RKO (cell line): ENCODE measurements at regions not wholly inside any gene's neighbourhood (a gene's known extent, or its start where the extent isn't known, plus 50 kb on each side); places are given as distances from the start of the nearest gene placed in this dataset.

Experiments used
- DNase-seq: peaks from one replicate; pipeline ENCODE4 v3.0.0-alpha.2; 2016; ENCODE audit warnings: low spot score

DNA sequence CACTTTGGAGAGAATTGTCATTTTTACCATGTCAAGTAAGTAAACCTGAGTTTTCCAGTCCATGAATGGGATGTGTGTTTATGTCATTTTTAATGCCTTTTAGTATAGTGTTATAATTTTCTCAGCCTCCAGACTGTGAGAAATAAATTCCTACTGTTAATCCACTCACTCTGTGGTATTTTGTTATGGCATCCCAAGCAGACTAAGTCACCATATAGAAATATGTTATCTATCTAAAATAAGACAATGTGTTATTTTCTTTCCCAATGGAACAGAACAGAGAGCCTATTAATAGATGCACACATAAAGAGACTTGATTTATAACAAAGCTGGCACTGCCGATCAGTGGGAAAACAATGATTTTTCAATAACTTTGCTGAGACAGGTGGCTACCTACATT, 70.2 kb upstream of the SLC4A11 start:
- no peak for DNase-seq

GRCh38 chr20:3307725-3308124, 68.7 kb upstream of the SLC4A11 start:
- no peak for DNase-seq

GRCh38 chr20:3307078-3307477, 68.1 kb upstream of the SLC4A11 start:
- DNase-seq = no peak

DNA sequence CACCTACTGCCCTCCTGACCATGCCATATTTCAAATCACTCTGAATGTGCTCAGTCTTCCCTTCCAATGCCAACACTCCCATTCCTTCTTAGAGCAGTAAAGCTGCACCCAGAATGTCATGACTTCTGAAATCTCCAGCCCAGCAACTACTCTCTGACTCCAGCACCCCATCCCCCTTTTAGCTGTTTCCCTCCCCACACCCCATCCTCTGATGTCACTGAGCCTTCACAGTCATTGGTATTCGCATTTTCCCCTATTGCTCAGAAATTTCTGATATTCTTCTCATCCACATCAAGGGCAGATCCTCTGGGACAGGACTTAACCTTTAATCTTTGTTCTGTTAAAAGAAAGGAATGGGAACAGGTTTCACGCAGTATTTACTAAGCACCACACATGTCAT, 67.1 kb upstream of the SLC4A11 start:
- no peak for DNase-seq

GRCh38 chr20:3304456-3304855, 65.5 kb upstream of the SLC4A11 start:
- no peak for DNase-seq

GRCh38 chr20:3297079-3297378, 58.0 kb upstream of the SLC4A11 start:
- DNase-seq = no peak

DNA sequence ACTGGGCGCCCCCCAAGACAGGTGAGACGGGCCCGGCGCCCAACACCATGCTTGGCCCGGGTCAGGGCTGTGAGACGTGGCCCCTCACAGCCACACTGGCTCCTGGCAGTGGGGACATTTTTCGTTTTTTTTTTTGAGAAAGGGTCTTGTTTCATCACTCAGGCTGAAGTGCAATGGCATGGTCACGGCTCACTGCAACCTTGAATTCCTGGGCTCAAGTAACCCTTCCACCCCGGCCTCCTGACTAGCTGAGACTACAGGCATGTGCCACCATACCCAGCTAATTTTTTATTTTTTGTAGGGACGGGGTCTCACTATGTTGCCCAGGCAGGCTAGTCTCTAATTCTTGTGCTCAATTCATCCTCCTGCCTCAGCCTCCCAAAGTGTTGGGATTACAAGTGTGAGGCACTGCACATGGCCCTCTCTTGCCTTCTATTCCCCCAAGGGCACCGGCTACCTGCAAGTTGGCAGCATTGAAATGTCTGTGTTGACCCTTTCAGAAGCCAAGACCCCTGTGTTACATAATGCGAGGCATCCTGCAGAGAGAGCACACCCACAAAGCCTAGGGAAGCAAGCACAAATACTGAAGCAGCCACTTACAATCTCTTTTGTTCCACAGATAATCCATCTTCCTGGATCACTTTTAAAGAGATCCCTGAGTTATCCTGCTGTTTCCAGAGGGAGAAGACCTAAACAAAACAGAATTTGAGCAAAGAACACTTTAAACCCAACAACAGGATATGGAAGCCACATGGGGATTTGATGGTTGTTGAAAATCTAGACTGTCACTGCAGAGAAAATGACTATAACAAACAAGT, 57.5 kb upstream of the SLC4A11 start:
- DNase-seq = no peak
